ENCODE measurements at regions not wholly inside any gene's neighbourhood (a gene's known extent, or its start where the extent isn't known, plus 50 kb on each side); places are given as distances from the start of the nearest gene placed in this dataset.

- TF ChIP-seq CREB1 (CRISPR knock-in tag; IDR thresholded peaks at IDR 0.05; ENCODE audit: low read depth) (no peak), EZH2 (IDR thresholded peaks at IDR 0.05; ENCODE audit: low read depth, unreplicated experiment) (no peak), POLR2AphosphoS5 (IDR thresholded peaks at IDR 0.05; ENCODE audit: low read depth) (no peak), CTCF (conservative IDR thresholded peaks at IDR 0.05; ENCODE audit: low read depth in 2 of 2) (no peak), STAT1 (IDR thresholded peaks at IDR 0.05; ENCODE audit: unreplicated experiment) (no peak), EZH2phosphoT487 (IDR thresholded peaks at IDR 0.05; ENCODE audit: unreplicated experiment) (no peak), ZNF331 (CRISPR knock-in tag; IDR thresholded peaks at IDR 0.05; ENCODE audit: low read depth) (no peak), JUNB (IDR thresholded peaks at IDR 0.05; ENCODE audit: unreplicated experiment) (no peak), REST (IDR thresholded peaks at IDR 0.05; ENCODE audit: unreplicated experiment) (no peak), ETS1 (IDR thresholded peaks at IDR 0.05) (no peak), NANOG (IDR thresholded peaks at IDR 0.05; ENCODE audit: borderline replicate concordance) (no peak), ZNF114 (CRISPR knock-in tag; IDR thresholded peaks at IDR 0.05) (no peak)
Measured at GRCh38 chr9:91157883-91158282, 203.8 kb downstream of the AUH start.
